HG03066 (cell line): ENCODE measurements at regions not wholly inside any gene's neighbourhood (a gene's known extent, or its start where the extent isn't known, plus 50 kb on each side); places are given as distances from the start of the nearest gene placed in this dataset.
"Not testable (repeated sequence)": the region's sequence is repeated elsewhere in the genome, so short reads cannot be mapped to it uniquely, and the experiment has no call there.

ENCODE experiments used
- ATAC-seq: cut with Tn5 transposase; IDR thresholded peaks from one replicate; pipeline ENCODE4 v1.9.1; 2021; ENCODE audit warnings: low read depth; ENCODE audit not compliant: unreplicated experiment

DNA sequence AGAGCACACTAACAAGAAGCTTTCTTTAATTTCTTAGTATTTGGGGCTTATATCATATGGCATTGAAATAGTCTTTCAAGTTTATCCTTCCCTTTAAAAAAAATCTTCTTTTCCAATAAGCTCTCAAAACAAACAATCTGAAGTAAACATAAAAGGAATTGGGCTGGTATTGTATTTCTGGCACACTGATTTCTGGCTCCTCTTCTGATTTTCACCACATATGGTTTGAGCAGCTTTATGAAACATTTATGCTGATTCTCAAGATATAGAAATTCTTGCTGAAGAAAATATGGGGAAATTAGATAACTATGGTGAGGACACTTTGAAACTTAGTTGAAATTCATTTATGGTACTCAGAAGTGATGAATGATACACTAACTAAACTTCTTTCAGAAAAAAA, 467.2 kb downstream of the TFAP2B start:
- ATAC-seq = no peak

- ATAC-seq = no peak
Measured at GRCh38 chr6:51289041-51289440, 470.4 kb downstream of the TFAP2B start.

DNA sequence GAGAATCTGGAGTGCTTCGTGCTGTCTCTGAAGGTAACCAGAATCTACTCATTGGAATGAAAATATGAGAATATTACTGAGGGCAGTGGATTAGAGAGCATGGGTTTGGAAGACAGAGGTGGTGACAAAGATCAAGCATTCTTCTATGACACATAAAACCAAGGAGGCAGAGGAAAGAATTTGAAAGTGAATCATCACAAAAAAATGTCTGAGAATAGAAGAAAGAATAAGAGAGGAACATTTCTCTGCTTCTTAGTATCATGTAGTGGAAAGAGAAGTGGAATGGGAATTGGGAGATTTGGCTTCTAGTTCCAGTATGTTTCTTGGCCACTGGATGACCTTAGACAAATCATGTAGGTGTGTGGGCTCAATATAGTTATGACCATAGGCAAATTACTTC, 474.0 kb downstream of the TFAP2B start:
- no peak for ATAC-seq

DNA sequence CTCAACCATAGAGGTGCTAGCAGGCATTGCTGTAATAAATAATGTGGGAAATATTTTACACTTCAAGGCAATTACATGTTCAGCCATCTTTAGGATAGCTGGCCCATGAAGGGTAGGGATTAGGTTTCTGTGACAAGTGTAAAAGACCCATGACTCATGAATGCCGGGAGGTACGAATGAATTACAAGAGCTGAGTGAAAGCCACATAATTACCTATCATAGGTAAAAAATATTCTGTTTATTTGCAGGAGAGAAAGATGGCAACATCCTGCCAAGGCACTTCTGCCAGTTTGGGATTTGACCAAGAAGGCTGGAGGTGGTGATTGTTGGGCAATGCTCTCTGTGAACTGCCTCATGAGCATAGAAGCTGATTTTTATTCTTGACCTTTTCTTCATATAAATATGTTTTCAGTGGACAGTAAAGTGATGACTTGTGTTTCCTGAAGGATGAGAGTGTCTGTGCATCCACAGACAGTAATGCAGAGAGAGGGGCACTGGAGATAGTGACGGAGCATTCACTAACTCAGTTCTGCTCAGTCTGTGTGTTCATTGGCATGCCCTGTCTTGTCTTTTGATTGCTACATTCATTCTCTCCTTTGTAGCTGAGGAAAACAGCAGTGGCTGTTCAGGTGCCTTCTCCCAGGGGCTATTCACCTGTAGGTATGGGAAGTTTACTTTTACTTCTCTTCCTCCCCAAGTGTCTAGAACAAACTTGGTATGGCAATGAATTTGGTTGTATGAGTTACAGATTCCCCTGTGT, 481.1 kb downstream of the TFAP2B start:
- no peak for ATAC-seq

GRCh38 chr6:51300510-51300909, 481.8 kb downstream of the TFAP2B start:
- ATAC-seq = no peak

DNA sequence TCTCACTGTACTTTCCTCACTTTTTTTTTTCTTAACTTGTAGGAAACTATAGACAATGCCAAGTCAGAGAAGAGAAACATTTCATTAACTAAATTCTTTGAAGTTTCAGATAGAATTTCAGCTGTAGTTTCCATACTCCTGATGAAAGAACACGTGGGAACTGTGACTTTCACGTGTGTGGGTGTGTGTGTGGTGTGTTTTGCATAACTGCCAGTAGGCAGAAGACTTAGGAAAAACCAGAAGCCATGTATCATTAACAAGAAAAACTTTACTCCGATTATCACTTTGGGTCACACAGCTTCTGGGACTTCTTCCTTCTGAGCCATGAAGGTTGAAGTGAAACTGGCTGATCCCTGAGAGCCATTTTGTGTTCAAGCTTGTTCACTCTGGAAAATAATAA, 483.3 kb downstream of the TFAP2B start:
- no peak for ATAC-seq

- ATAC-seq = no peak
Measured at GRCh38 chr6:51302431-51302830, 483.8 kb downstream of the TFAP2B start.

GRCh38 chr6:51303338-51303737, 484.7 kb downstream of the TFAP2B start:
- ATAC-seq = no peak

DNA sequence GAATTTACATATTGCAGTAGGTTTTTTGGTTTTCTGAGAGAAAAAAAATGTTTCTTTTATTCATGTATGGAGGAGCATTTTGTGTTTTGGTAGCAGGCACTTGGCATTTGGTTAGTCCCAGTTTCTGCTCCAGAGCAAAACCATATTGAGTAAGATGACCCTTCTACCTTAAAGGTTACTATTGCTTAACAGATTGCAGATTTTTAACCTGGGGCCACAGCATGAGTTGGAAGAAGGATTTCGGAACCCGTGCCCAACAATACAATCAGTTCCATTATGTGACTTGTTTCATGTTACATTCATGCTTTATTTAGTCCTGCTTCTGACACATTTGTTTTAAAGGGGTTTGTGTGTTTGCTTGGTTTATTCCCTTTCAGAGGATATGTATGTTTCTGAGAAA, 496.3 kb downstream of the TFAP2B start:
- ATAC-seq = no peak

GRCh38 chr6:51318674-51319073, 500.0 kb downstream of the TFAP2B start:
- ATAC-seq = no peak

DNA sequence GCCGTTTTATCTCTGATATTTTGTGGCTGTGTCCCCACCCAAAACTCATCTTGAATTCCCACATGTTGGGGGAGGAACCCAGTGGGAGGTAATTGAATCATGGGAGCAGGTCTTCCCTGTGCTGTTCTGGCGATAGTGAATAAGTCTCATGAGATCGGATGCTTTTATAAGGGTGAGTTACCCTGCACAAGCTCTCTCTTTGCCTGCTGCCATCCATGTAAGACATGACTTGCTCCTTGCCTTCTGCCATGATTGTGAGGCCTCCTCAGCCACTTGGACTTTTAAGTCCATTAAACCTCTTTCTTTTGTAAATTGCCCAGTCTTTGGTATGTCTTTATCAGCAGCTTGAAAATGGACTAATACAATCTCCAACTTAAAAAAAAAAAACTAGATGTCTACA, 502.8 kb downstream of the TFAP2B start:
- ATAC-seq = not testable (repeated sequence)

DNA sequence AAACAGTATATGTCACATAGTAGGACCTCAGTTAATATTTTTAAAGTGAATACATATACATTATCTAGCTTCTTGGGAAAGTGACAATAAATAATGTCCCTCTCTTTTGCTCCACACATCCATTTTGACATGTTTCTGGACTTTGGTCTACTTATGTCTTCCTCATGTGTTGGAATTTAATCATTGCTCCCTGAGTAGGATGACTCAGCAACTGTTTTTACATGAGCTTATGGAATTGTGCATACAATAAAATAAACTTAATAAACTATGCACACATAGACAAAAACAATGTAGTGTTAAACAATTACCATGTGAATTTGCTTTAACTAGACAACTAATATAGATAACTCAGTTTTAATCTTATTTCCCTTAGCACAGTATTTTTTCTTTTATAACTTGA, 503.8 kb downstream of the TFAP2B start:
- no peak for ATAC-seq

- ATAC-seq = no peak
Measured at GRCh38 chr6:51323056-51323455, 504.4 kb downstream of the TFAP2B start.

GRCh38 chr6:51330971-51331370, 512.3 kb downstream of the TFAP2B start:
- ATAC-seq = no peak

DNA sequence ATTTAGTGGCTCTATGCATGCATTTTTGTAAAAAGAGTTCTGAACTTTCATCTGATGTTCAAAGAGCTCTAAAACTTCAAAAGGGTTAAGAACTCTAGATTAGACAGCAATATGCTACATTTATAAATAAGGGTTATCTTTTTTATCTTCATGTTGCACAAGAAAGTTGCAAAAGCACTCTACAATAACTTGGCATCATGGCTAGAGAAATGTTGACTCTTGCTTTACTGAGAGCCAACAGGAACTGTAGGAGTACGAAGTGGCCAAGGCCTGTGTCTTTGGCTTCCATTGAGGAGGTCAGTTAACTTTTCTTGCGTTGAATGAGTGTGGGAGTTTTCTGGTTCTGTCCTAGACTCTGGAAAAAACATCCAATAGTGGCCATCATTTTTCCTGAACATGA, 516.9 kb downstream of the TFAP2B start:
- ATAC-seq = no peak

- no peak for ATAC-seq
Measured at GRCh38 chr6:51336185-51336584, 517.5 kb downstream of the TFAP2B start.

GRCh38 chr6:51337277-51337676, 518.6 kb downstream of the TFAP2B start:
- no peak for ATAC-seq

GRCh38 chr6:51339108-51339507, 520.4 kb downstream of the TFAP2B start:
- no peak for ATAC-seq

DNA sequence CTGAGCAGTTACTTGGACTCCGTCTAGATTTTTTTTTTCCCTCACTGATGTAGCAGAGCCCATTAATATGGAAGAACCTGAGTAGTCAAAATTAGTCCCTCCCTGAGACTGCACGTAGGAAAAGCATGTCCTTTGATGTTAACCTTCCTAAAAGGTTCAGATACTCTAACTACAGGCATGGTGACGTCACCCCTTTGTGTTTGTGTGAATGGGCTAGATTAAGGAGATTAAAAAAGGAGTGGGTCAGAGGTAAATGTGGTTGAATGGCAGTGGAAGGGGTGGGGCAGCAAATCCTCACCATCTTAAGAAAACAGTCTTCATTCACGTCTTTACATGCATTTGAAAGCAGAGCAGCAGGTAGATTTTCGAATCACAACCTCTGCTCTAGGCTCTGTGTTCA, 521.1 kb downstream of the TFAP2B start:
- no peak for ATAC-seq

GRCh38 chr6:51342393-51342792, 523.7 kb downstream of the TFAP2B start:
- ATAC-seq = no peak

DNA sequence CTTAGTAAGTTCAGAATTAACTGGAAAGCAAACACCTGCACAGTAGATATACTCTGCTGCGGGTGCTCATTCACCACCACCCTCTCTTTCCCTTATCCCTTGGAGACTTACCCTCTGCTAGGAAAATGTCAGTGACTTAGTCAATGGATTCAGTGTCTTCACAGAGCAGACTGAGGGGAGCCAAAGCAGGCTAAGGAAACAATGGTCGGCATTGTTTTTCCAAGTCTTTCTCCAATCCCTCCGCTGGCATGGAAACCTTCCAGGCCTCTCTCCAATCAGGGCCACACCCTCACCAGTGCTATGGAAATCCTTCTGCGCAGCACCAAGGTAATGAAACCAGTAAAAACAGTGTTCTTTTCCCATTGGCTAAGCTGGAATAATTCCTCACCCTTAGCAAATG, 531.2 kb downstream of the TFAP2B start:
- ATAC-seq = no peak

GRCh38 chr6:51350308-51350904, 531.7 kb downstream of the TFAP2B start:
- ATAC-seq = no peak
